Astrocyte (in vitro differentiated cells and primary cell): ENCODE measurements at regions not wholly inside any gene's neighbourhood (a gene's known extent, or its start where the extent isn't known, plus 50 kb on each side); places are given as distances from the start of the nearest gene placed in this dataset.

Experiments used
- DNase-seq: peaks from one replicate; pipeline ENCODE4 v3.0.0-alpha.2; 2010; ENCODE audit warnings: low read depth
- FAIRE-seq: peaks from 2 replicates; lab custom pipeline; 2011; peaks lifted over from hg19 to GRCh38; lab: Jason Lieb, UNC
- H2AFZ ChIP-seq: 2 replicates; pipeline ENCODE4 v1.6.0; 2012; ENCODE audit warnings: low read depth, low read length, inconsistent platforms
- H3K27ac ChIP-seq: 2 replicates; pipeline ENCODE4 v1.5.1; 2011; ENCODE audit warnings: low read depth, low read length, inconsistent platforms
- H3K27me3 ChIP-seq: 2 replicates; pipeline ENCODE4 v1.6.0; 2011; ENCODE audit warnings: low read length, inconsistent platforms; ENCODE audit not compliant: insufficient read depth
- H3K36me3 ChIP-seq: 2 replicates; pipeline ENCODE4 v1.5.1; 2011; ENCODE audit warnings: low read length, inconsistent platforms; ENCODE audit not compliant: insufficient read depth
- H3K4me1 ChIP-seq: 2 replicates; pipeline ENCODE4 v1.5.1; 2011; ENCODE audit warnings: low read length, inconsistent platforms; ENCODE audit not compliant: insufficient read depth
- H3K4me2 ChIP-seq: 2 replicates; pipeline ENCODE4 v1.6.0; 2012; ENCODE audit warnings: low read length, inconsistent platforms
- H3K4me3 ChIP-seq: 2 replicates; pipeline ENCODE4 v1.5.1; 2011; ENCODE audit warnings: low read depth, mild to moderate bottlenecking, low read length, inconsistent platforms; ENCODE audit not compliant: insufficient read depth
- H3K79me2 ChIP-seq: 2 replicates; pipeline ENCODE4 v1.6.0; 2012; ENCODE audit warnings: mild to moderate bottlenecking, low read length, inconsistent platforms; ENCODE audit not compliant: insufficient read depth
- H3K9ac ChIP-seq: 2 replicates; pipeline ENCODE4 v1.6.0; 2012; ENCODE audit warnings: mild to moderate bottlenecking, low read length, inconsistent platforms
- H3K9me3 ChIP-seq: 2 replicates; pipeline ENCODE4 v1.5.1; 2012; ENCODE audit warnings: low read depth, mild to moderate bottlenecking, low read length, inconsistent platforms; ENCODE audit not compliant: insufficient read depth
- H4K20me1 ChIP-seq: 2 replicates; pipeline ENCODE4 v1.6.0; 2012; ENCODE audit warnings: low read length, inconsistent platforms; ENCODE audit not compliant: insufficient read depth
- H3K27ac Mint-ChIP-seq: one replicate; pipeline ENCODE4 v1.8.0; 2021; ENCODE audit warnings: mild to moderate bottlenecking, mixed read lengths; ENCODE audit not compliant: unreplicated experiment
- H3K27me3 Mint-ChIP-seq: one replicate; pipeline ENCODE4 v1.8.0; 2021; ENCODE audit warnings: low read depth, mixed read lengths; ENCODE audit not compliant: unreplicated experiment
- H3K36me3 Mint-ChIP-seq: one replicate; pipeline ENCODE4 v1.8.0; 2021; ENCODE audit warnings: low read depth, mixed read lengths; ENCODE audit not compliant: unreplicated experiment
- H3K4me1 Mint-ChIP-seq: one replicate; pipeline ENCODE4 v1.8.0; 2021; ENCODE audit warnings: low read depth, mixed read lengths; ENCODE audit not compliant: unreplicated experiment
- H3K4me3 Mint-ChIP-seq: one replicate; pipeline ENCODE4 v1.8.0; 2021; ENCODE audit warnings: mild to moderate bottlenecking, moderate library complexity, mixed read lengths; ENCODE audit not compliant: unreplicated experiment
- H3K9me3 Mint-ChIP-seq: one replicate; pipeline ENCODE4 v1.8.0; 2021; ENCODE audit warnings: mild to moderate bottlenecking, mixed read lengths; ENCODE audit not compliant: unreplicated experiment
- CTCF ChIP-seq: IDR thresholded peaks from 2 replicates; pipeline ENCODE4 v1.5.1; 2011; ENCODE audit warnings: low read depth, mild to moderate bottlenecking, inconsistent platforms, low read length, moderate library complexity; ENCODE audit not compliant: insufficient read depth
- EZH2 ChIP-seq: IDR thresholded peaks from 2 replicates; pipeline ENCODE4 v1.6.1; 2012; ENCODE audit warnings: mild to moderate bottlenecking, low read length, inconsistent platforms; ENCODE audit not compliant: insufficient read depth

DNA sequence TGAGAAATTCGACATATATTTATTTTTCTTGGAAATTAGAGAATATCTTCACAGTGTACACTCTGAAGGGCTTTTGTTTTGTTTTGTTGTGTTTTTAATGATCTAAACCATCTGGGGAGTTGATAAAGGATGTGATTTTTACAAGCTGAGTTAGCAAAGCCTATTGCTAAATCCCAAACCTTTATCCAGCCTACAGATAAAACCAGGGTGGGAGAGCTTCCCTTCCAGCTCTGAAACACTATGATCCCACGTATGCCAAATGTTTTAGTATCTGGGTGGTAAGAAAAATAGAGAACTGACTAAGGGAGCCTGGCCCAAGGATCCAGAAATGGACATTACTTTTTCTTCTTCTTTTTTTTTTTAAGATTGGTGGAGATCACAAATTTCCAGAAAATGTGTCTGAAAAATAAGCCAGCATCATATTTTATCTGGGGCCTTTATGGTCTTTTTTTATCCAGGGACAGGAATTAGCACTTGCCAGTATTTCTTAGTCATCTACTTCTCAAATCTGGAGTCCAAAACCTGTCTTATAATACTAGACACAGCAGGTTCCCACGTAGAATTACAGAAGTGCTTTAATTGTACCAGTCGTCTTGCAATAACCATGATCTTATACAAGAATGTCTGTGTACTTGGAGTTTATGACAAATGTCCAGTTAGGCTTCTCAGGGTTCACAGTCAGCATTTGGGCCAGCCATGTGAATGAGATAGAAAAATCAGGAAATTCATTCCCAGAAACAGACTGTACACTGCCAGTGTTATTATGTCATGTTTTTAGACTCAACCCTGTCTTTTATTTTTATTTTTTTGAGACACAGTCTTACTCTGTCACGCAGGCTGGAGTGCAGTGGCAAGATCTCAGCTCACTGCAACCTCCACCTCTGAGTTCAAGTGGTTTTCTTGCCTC is 290.8 kb upstream of the MPDZ start:
- Mint-ChIP-seq H3K4me1 (peaks cover 7% of the 10 kb centered on the region), H3K27me3 (peaks cover 3% of the 10 kb centered on the region), H3K4me3 (no peak overlapping the region), H3K36me3 (no peaks in the 10 kb centered on the region), H3K27ac (no peak overlapping the region), H3K9me3 (no peaks in the 10 kb centered on the region)
- Histone ChIP-seq H3K4me3 (no peak overlapping the region), H3K9me3 (no peaks in the 10 kb centered on the region), H3K36me3 (no peaks in the 10 kb centered on the region), H2AFZ (no peak overlapping the region), H3K27me3 (no peaks in the 10 kb centered on the region), H4K20me1 (no peaks in the 10 kb centered on the region), H3K4me2 (peak overlapping the region; percentile 17), H3K4me1 (peaks cover 9% of the 10 kb centered on the region), H3K27ac (no peak overlapping the region), H3K79me2 (no peaks in the 10 kb centered on the region), H3K9ac (no peak overlapping the region)
- peak; percentile 80 for DNase-seq
- peak; percentile 9 for FAIRE-seq
- TF ChIP-seq EZH2 (no peak), CTCF (no peak)

DNA sequence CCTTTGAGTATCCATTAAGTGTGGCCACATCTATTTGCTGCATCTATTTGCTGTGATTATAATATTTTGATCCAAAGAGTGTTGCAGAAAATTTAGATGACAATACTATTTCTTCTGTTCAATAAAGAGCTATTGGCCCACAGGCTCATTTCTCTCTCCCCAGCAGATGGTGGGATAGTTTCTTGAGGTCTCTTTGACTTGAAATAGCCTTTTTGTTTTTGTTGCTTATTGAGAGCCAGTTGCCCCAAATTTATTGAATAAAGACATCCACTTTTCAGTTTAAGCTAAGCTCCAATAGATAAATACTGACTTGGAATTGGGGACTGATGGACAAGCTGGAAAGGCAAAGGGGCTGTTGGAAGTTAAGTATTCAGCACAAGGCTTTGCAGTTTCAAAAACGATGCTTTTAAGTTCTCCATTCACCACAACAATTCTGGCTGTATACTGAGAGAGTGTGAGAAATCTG is 290.1 kb upstream of the MPDZ start:
- no peak for DNase-seq
- no peak overlapping the region for H3K4me3 ChIP-seq
- no peaks in the 10 kb centered on the region for H3K36me3 ChIP-seq
- H3K79me2 ChIP-seq: no peaks in the 10 kb centered on the region
- H3K27me3 Mint-ChIP-seq: peaks cover 3% of the 10 kb centered on the region
- no peaks in the 10 kb centered on the region for H3K9me3 ChIP-seq
- no peaks in the 10 kb centered on the region for H3K36me3 Mint-ChIP-seq
- H3K27me3 ChIP-seq: no peaks in the 10 kb centered on the region
- H2AFZ ChIP-seq: no peak overlapping the region
- no peaks in the 10 kb centered on the region for H3K9me3 Mint-ChIP-seq
- no peaks in the 10 kb centered on the region for H4K20me1 ChIP-seq
- peaks cover 5% of the 10 kb centered on the region for H3K4me1 Mint-ChIP-seq
- no peak overlapping the region for H3K9ac ChIP-seq
- TF ChIP-seq CTCF (no peak), EZH2 (no peak)
- no peak for FAIRE-seq
- peaks cover 9% of the 10 kb centered on the region for H3K4me1 ChIP-seq
- H3K4me3 Mint-ChIP-seq: no peak overlapping the region
- H3K27ac ChIP-seq: no peak overlapping the region
- no peak overlapping the region for H3K27ac Mint-ChIP-seq
- H3K4me2 ChIP-seq: peak overlapping the region; percentile 88
